ENCODE measurements at regions not wholly inside any gene's neighbourhood (a gene's known extent, or its start where the extent isn't known, plus 50 kb on each side); places are given as distances from the start of the nearest gene placed in this dataset.

DNA sequence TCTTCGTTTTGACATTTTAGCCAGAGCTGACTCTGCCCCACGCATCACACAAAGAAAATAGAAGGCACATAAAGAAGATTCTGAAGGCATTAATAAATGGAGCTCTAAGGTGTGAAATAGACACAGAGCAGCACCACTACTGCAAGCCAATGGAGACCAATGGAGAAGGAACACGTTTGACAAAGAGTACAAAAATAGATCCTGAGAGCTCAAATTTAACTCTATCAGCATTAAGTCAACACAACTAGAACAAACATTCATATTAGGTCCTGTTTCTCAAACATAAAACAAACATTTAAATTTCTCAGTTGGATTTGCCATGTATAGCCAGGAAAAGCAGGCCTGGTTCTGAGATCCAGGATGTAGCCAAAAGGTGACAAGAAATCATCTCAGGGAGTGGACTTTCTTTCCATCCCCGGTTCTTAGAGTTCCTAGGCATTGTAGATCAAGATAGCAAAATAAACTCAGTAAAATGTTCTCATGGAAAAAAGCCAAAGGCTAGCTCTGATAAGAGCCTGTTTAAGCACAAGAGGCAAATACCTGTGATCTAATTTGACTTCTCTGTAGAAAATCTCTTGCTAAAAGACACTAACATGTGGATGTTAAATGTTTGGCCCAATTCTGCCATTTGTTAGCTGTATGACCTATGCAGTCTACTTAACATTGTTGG is 174.2 kb upstream of the VIPR2 start:
- TF ChIP-seq, protein P1, sequence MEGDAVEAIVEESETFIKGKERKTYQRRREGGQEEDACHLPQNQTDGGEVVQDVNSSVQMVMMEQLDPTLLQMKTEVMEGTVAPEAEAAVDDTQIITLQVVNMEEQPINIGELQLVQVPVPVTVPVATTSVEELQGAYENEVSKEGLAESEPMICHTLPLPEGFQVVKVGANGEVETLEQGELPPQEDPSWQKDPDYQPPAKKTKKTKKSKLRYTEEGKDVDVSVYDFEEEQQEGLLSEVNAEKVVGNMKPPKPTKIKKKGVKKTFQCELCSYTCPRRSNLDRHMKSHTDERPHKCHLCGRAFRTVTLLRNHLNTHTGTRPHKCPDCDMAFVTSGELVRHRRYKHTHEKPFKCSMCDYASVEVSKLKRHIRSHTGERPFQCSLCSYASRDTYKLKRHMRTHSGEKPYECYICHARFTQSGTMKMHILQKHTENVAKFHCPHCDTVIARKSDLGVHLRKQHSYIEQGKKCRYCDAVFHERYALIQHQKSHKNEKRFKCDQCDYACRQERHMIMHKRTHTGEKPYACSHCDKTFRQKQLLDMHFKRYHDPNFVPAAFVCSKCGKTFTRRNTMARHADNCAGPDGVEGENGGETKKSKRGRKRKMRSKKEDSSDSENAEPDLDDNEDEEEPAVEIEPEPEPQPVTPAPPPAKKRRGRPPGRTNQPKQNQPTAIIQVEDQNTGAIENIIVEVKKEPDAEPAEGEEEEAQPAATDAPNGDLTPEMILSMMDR (IDR thresholded peaks at IDR 0.05) = no peak
- TF ChIP-seq HDAC2 (IDR thresholded peaks at IDR 0.05) = no peak
- TF ChIP-seq EHF (CRISPR knock-in tag; IDR thresholded peaks at IDR 0.05) = no peak
- no peak for TF ChIP-seq POLR2A (IDR thresholded peaks at IDR 0.05; ENCODE audit: low read length)
- no peak for TF ChIP-seq NR3C1 (IDR thresholded peaks at IDR 0.05)
- no peak for TF ChIP-seq RFX5 (IDR thresholded peaks at IDR 0.05)
- TF ChIP-seq, protein P2, sequence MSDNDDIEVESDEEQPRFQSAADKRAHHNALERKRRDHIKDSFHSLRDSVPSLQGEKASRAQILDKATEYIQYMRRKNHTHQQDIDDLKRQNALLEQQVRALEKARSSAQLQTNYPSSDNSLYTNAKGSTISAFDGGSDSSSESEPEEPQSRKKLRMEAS (IDR thresholded peaks at IDR 0.05) = no peak
- TF ChIP-seq, protein P3, sequence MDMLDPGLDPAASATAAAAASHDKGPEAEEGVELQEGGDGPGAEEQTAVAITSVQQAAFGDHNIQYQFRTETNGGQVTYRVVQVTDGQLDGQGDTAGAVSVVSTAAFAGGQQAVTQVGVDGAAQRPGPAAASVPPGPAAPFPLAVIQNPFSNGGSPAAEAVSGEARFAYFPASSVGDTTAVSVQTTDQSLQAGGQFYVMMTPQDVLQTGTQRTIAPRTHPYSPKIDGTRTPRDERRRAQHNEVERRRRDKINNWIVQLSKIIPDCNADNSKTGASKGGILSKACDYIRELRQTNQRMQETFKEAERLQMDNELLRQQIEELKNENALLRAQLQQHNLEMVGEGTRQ (IDR thresholded peaks at IDR 0.05) = no peak
- no peak for TF ChIP-seq FOSL2 (IDR thresholded peaks at IDR 0.05)
- TF ChIP-seq FOSL2 (CRISPR knock-in tag; IDR thresholded peaks at IDR 0.05) = no peak
- TF ChIP-seq CHD4 (IDR thresholded peaks at IDR 0.05; ENCODE audit: borderline replicate concordance) = no peak
- no peak for TF ChIP-seq TP53 (CRISPR knock-in tag; IDR thresholded peaks at IDR 0.05)

All from A549 (cell line).